Breast epithelium (tissue), 3 donors: ENCODE measurements at regions not wholly inside any gene's neighbourhood (a gene's known extent, or its start where the extent isn't known, plus 50 kb on each side); places are given as distances from the start of the nearest gene placed in this dataset.

Source experiments
- POLR2A ChIP-seq: fragments of 450-650 bp; IDR thresholded peaks from one replicate; pipeline ENCODE4 v1.6.1; 2016; ENCODE audit warnings: antibody characterized with exemption, mild to moderate bottlenecking, moderate library complexity
- POLR2AphosphoS5 ChIP-seq, 3 donors: sonication (generic); formaldehyde crosslinking; IDR thresholded peaks; one replicate each; pipeline ENCODE4 v1.6.1; 2017; ENCODE audit warnings: antibody characterized with exemption in 3 of 3

GRCh38 chr10:28763471-28764170, 86.3 kb downstream of the BAMBI start:
- TF ChIP-seq POLR2A (no peak), POLR2AphosphoS5 (IDR thresholded peaks at IDR 0.05) (no peak)
